Kidney (tissue), 13 donors: ENCODE measurements at regions not wholly inside any gene's neighbourhood (a gene's known extent, or its start where the extent isn't known, plus 50 kb on each side); places are given as distances from the start of the nearest gene placed in this dataset.

Source experiments
- DNase-seq, 5 donors: peaks; one replicate each; pipeline ENCODE4 v3.0.0-alpha.2; 2013 to 2020
- FAIRE-seq: peaks from 2 replicates; lab custom pipeline; 2012; peaks lifted over from hg19 to GRCh38; lab: Jason Lieb, UNC
- H3K27ac ChIP-seq, 2 donors: one replicate each; pipeline ENCODE4 v1.7.0; 2013; ENCODE audit warnings: low read depth in 2 of 2, low read length in 2 of 2, inconsistent platforms in 1 of 2
- H3K27me3 ChIP-seq: one replicate; pipeline ENCODE4 v1.7.1; 2013; ENCODE audit warnings: low read length, inconsistent platforms; ENCODE audit not compliant: control insufficient read depth, insufficient read depth
- H3K36me3 ChIP-seq, 3 donors: one replicate each; pipeline versions ENCODE4 v1.7.0 to v1.7.1; 2013; ENCODE audit warnings: low read length in 3 of 3, control low read depth in 1 of 3, inconsistent platforms in 1 of 3; ENCODE audit not compliant: insufficient read depth in 3 of 3, control insufficient read depth in 2 of 3
- H3K4me1 ChIP-seq, 3 donors: one replicate each; pipeline versions ENCODE4 v1.7.0 to v1.7.1; 2013; ENCODE audit warnings: low read length in 3 of 3, inconsistent platforms in 1 of 3, low read depth in 1 of 3; ENCODE audit not compliant: control insufficient read depth in 2 of 3, insufficient read depth in 2 of 3
- H3K4me3 ChIP-seq, 3 donors: one replicate each; pipeline versions ENCODE4 v1.7.0 to v1.8.1; 2013; ENCODE audit warnings: low read length in 3 of 3, control low read depth in 1 of 3, inconsistent platforms in 1 of 3
- H3K9ac ChIP-seq, 3 donors: one replicate each; pipeline versions ENCODE4 v1.7.0 to v1.7.1; 2013; ENCODE audit warnings: low read length in 3 of 3, control low read depth in 1 of 3, inconsistent platforms in 1 of 3
- H3K9me3 ChIP-seq, 3 donors: one replicate each; pipeline versions ENCODE4 v1.7.0 to v1.7.1; 2013; ENCODE audit warnings: low read length in 3 of 3, control low read depth in 1 of 3, inconsistent platforms in 1 of 3; ENCODE audit not compliant: control insufficient read depth in 2 of 3, insufficient read depth in 1 of 3
- intact Hi-C: fragments of 100-400 bp; cut with DNase I; formaldehyde crosslinking; loops from one replicate; pipeline ENCODE4 v1.11.1; 2022
- TF ChIP-seq, protein P1 (sequence below): IDR thresholded peaks from 3 replicates; pipeline ENCODE4 v1.5.1; 2012; ENCODE audit warnings: mild to moderate bottlenecking, moderate library complexity, borderline replicate concordance; ENCODE audit not compliant: insufficient read depth; ENCODE audit errors: extremely low read depth
- donor health status: control.
- donor health status: control.
- donor health status: control.
- donor health status: control.
- donor health status: control.
- donor health status: DM: yes; HTN: yes; CAD: no.
- donor health status: Normal renal cell carcinoma (clear cell type).

DNA sequence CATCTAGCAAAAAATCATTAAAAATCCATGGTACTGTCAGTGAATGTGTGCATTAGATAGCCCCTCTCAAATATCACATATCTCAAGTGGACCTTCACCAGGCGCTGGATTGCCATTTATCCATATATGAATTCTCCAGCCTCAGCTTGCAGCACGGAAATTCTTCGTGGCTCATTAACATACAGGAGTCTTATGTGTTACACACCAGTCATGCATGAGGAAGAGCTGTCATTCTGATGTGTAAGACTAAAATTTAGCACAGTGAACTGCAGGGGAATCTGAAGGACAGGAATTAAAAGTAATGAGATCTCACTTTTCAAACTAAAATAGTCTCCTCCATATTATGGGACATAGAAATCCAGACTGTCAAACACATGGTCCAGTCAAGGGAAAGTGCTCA, 542.4 kb upstream of the DPP6 start:
- intact Hi-C loops: no loop called here
- Histone ChIP-seq H3K9me3 (peaks cover 0 to 10% (median 0%) of the 10 kb centered on the region in 3 donors), H3K36me3 (no peaks in the 10 kb centered on the region), H3K27ac (no peak overlapping the region), H3K4me1 (no peaks in the 10 kb centered on the region), H3K27me3 (no peaks in the 10 kb centered on the region), H3K4me3 (no peak overlapping the region), H3K9ac (no peak overlapping the region)
- DNase-seq (peak in 2 of 5 donors; percentile 48 to 58), FAIRE-seq (no peak)
- TF ChIP-seq, protein P1, sequence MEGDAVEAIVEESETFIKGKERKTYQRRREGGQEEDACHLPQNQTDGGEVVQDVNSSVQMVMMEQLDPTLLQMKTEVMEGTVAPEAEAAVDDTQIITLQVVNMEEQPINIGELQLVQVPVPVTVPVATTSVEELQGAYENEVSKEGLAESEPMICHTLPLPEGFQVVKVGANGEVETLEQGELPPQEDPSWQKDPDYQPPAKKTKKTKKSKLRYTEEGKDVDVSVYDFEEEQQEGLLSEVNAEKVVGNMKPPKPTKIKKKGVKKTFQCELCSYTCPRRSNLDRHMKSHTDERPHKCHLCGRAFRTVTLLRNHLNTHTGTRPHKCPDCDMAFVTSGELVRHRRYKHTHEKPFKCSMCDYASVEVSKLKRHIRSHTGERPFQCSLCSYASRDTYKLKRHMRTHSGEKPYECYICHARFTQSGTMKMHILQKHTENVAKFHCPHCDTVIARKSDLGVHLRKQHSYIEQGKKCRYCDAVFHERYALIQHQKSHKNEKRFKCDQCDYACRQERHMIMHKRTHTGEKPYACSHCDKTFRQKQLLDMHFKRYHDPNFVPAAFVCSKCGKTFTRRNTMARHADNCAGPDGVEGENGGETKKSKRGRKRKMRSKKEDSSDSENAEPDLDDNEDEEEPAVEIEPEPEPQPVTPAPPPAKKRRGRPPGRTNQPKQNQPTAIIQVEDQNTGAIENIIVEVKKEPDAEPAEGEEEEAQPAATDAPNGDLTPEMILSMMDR: no peak

DNA sequence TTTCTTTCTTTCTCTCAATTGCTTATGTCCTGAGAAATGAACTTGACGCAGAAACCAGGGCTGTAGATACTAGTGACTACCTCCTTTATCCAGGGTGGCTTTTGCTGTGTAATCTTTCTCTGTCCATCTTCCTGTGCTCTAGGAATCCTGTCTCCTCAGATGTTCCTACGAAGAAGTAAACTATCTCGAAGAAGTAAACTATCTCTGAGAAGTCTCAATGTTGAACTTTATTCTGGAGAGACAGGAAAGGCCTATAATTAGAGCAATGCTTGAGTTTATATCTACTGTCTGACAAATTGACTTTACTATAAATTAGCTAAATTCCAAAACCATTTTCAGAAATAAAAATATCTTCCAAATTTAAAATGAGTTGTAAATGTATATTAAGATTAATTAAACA, 541.5 kb upstream of the DPP6 start:
- Histone ChIP-seq H3K4me1 (no peaks in the 10 kb centered on the region), H3K36me3 (no peaks in the 10 kb centered on the region), H3K4me3 (no peak overlapping the region), H3K27me3 (no peaks in the 10 kb centered on the region), H3K9me3 (peaks cover 0 to 10% (median 0%) of the 10 kb centered on the region in 3 donors), H3K27ac (no peak overlapping the region), H3K9ac (no peak overlapping the region)
- intact Hi-C loops: no loop called here
- FAIRE-seq: peak; percentile 17
- TF ChIP-seq, protein P1: no peak
- no peak for DNase-seq

DNA sequence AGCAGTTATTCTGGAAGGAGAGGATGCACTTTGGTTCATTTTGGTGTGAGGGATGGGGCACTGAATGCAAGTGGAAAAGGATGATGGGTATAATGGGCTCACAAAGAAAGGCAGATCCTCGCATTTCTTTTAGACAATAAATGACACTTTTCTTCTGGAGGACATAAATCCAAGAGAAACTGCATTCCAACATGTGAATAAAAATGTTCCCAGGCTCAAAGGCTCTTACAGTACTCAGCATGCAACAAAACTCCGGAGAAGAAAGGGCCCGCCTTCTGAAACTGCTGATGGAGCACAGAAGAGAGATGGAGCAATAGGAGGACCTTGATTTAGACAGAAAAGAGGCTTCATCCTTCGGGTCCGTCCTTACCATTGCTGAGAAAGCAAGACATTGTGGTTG, 538.2 kb upstream of the DPP6 start:
- no peaks in the 10 kb centered on the region for H3K36me3 ChIP-seq
- H3K4me1 ChIP-seq: no peaks in the 10 kb centered on the region
- H3K27me3 ChIP-seq: no peaks in the 10 kb centered on the region
- DNase-seq (peak in 2 of 5 donors; percentile 30 to 70), FAIRE-seq (no peak)
- TF ChIP-seq, protein P1: no peak
- intact Hi-C loops: no loop called here
- no peak overlapping the region for H3K27ac ChIP-seq
- H3K9me3 ChIP-seq: no peaks in the 10 kb centered on the region
- H3K9ac ChIP-seq: no peak overlapping the region
- H3K4me3 ChIP-seq: no peak overlapping the region

DNA sequence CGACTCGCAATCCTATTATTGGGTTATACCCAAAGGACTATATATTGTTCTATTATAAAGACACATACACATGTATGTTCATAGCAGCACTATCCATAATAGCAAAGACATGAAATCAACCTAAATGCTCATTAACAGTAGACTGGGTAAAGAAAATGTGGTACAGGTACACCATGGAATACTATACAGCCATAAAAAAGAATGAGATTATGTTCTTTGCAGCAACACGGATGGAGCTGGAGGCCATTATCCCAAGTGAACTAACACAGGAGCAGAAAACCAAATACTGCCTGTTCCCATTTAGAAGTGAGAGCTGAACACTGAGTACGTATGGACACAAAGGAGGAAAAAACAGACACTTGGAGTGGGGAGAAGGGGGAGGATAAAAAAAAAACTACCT, 536.8 kb upstream of the DPP6 start:
- intact Hi-C loops: no loop called here
- no peaks in the 10 kb centered on the region for H3K4me1 ChIP-seq
- H3K9ac ChIP-seq: no peak overlapping the region
- H3K27me3 ChIP-seq: no peaks in the 10 kb centered on the region
- H3K36me3 ChIP-seq: no peaks in the 10 kb centered on the region
- H3K9me3 ChIP-seq: no peaks in the 10 kb centered on the region
- TF ChIP-seq, protein P1: no peak
- no peak overlapping the region for H3K4me3 ChIP-seq
- DNase-seq (no peak), FAIRE-seq (no peak)
- no peak overlapping the region for H3K27ac ChIP-seq
